Myocyte (in vitro differentiated cells): ENCODE measurements at regions not wholly inside any gene's neighbourhood (a gene's known extent, or its start where the extent isn't known, plus 50 kb on each side); places are given as distances from the start of the nearest gene placed in this dataset.

Experiments
- DNase-seq: peaks from one replicate; pipeline ENCODE4 v3.0.0-alpha.2; 2012; ENCODE audit warnings: low read depth

DNA sequence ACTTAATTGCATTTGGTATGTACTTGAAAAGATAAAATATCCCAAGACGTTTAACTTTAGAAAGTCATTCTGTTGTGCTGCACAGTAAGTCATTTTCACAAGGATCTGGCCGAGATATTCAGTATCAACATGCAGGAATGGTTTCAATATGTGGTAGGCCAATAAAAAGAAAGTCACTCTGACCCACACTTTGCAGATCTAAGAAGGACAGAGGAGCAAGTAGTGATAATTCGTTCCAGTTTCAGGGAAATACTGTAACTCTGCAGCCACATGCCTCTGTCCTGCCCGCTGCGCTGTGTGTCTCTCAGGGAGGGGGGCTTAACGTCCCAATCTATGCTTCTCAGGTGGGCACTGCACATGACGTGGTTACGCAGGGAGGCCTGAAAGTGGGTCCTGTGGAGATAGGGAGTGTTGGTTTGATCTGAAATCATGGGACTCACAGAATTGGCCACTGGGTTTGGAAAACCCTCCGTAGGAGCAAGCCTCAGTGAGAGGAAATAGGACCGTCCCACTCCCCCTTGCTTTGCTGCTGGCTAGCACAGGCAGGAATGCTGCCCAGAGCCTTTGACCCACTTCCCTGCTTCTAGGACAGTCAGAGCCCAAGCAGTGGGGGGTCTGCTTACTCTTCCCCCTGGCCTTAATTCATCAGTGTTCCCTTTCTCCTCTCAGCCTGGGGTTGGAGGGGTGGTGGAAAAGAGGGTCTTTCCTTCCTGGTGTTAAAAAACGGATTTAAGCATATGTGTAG, 314.7 kb upstream of the SPRED2 start:
- DNase-seq: no peak

DNA sequence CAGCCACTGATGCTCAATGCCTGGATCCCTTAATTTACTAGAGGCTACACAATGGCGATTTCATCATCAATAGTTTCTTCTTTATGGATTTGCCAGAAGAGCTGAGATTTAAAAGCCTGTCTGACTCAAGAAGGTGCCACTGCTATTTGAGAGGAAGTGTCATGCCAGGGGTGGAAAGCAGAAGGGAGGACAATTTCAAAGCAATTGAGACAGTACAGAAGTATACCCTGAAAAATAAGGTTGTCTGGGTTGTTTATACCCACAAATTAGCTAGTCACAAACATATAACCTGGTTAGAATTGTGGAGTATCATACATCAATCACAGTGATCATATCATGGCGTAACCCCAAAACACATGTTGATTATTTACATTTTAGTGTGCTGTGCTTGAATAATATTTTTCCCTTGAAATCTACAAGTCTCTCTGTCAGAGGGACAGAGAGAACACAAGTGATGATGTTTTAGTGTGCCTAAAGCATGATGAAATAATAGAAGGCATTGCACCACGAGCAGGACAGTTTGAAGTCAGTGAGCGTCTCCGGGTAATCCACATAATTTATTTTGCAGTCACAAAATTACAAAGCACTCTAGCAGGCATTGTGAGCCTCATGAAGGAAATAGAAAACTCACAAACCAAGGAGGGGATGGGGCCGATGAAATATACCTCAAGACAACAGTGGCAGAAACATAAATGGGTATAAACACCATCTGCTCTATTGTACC, 312.2 kb upstream of the SPRED2 start:
- no peak for DNase-seq

DNA sequence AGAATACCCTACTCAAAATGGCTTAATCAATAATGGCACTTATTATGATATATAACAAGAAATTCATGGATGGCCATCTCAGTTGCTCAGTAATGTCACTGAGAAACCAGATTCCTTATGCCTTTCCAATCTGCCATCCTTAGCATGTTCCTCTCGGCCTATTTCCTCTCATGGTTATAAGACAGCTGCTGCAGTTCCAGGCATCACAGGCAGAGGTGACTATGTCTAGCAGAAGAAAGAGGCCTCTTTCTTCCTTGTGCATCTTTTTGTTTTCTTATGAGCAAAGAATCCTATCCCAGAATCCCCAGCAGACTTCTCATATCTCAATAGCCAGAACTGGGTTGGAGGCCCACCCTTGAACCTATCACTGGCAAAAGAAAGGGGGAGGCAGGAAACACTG, 310.6 kb upstream of the SPRED2 start:
- DNase-seq: no peak

DNA sequence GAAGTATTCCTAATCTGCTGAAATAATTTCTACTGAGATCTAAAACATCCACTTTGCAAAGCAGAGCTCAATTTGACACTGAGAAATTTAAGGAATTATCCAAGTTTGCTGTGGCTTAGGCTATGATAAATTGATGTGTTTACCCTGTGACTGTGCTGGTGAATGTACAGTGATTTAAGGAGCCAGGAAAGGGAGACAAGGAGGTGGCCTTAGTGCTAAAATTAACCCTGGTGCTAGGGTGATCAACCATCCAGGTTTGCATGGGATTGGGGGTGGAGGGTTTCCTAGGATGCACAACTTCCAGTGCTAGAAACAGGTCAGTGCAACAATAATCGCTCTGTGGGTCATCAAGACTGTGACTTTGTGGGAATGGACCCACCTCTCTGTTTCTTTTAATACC, 307.5 kb upstream of the SPRED2 start:
- no peak for DNase-seq

DNA sequence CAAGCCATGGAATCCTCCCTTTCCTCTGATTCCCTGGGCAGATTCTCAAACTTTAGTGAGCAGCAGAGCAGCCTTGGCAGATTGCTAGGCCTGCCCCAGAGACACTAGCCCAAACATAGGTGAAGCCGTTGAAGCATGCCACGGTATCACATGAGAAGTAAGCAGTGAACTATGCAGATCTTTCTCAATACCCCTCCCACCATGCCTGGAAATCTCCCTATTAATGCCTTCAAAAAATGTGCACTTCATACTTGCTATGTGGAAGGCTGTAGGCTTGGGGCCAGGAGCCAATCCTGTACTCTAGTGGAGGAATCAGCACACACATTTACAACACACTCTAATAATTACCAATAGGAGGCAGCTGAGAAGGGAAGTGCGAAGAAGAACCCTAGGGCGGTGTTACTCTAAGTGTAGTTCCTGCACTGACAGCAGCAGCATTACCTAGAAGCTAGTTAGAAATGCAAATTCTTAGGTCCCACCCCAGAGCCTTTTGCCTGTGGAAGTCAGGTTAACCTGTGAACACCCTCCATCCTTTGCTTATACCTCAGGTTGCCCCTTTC, 305.1 kb upstream of the SPRED2 start:
- DNase-seq: no peak

DNA sequence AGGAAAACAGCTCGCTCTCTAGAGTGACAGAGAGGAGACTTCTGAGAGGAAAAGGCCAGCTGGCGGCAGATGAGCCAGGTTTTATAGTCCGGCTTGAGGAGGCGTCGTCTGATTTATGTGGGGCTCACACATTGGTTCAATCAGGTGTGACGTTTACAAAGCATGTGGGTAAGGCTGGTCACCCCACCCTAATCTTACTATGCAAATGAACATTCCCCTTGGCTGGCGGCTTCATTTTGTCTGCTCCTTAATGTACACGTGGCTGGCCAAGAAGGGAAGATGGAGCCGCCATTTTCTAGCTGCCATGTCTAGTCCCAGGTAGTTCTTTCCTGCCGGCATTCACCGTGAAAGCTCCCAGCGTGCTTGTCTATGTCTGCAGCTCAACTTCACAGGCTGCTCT, 299.1 kb upstream of the SPRED2 start:
- peak; percentile 5 for DNase-seq

DNA sequence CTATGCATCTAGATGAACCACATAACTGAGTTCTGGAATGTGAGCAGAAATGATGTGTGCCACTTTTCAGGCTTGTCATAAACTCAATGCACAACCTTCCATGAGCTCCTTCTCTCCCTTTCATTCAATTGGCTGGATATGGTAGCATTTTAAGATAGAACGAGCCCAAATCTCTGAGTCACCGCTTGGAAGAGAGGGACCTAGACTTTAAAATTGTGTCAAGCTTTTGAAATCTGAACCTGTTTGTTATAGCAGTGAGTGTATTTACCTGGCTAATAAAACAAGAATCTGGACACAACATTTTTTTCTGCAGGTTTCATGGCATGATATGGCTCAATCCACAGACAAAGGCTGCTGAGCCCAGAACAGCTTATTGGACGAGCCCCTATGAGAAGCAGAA, 297.8 kb upstream of the SPRED2 start:
- no peak for DNase-seq

DNA sequence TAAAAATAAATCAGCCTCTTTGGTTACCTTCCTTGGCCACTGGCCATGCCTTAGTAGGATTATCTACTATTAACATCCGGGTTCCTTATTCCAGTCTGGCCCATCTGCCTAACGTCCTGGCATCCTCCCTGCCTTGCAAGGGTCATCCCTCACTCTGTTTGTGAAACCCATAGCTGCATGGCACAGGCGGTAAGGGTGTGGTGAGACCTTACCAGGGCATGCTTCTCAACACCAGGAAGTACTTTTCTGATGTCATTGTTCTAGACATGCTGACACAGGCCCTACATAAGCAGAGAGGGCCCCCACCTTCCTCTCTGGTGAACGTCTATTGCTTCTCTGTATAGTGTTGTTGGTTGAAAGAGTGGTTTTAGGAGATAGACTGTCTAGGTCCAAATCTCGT, 296.8 kb upstream of the SPRED2 start:
- no peak for DNase-seq

DNA sequence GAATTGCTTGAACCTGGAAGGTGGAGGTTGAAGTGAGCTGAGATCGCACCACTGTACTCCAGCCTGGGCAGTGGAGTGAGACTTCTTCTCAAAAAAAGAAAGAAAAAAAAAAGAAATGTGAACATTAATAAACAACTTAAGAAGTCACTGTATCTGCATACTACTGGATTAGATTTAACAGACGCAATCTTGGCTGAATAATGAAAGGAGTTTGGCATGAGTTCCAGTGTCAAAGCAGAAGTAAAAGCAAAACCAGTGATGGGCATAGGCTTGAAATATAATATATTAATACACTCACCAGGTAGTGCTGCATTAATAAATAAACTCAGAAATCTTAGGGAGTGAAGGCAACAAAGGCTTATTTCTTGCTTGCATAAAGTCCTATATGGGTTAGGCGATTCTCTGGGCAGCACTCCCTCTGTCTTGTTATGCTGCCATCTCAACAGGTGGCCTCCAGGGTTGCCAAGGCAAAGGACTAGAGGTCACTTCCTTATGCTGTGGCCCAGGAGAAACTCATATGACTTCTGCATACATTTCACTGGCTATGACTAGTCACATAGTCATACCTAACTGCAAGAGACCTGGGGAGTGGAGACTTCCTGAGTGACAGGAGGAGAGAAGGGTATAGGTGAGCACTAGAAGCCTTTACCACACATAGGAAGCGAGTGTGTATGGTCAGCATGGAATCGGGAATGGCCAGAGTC, 296.2 kb upstream of the SPRED2 start:
- DNase-seq: no peak

DNA sequence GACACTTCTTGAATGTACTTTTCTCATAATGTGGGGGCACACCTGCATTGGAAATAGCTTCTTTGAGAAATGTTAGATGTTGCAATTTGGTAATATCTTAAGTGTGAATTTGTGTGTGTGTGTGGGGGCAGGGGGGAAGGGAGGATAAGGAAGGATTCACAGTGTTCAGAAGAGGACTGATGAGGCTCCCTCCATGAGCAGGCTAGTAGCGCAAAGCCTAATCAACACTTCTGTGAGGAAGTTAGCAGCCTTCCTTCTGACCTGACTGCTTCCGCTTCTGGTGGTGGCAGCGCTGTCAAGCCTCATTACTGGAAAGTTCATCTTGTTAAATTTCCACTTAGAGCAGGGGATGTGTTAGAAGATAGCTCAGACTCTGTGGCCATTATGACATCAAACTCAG, 295.4 kb upstream of the SPRED2 start:
- no peak for DNase-seq

DNA sequence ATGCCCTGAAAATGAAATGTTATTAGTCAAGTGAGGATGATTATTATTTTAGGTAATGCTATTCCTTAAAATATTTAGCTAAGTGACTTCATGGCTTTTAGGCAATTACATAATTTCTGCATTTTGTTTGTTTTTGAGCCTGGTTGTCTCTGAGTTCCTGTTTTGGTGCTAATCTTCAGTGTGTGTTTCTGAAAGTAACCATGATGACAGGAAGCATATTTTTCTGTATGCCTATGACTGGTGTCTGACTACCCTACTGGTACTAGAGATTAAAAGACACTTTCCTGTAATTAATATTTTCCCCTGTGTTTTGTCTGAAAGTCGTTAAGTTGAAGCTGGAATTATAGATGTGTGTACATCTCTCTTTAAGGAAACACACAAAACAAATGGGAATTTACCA, 295.0 kb upstream of the SPRED2 start:
- DNase-seq: no peak

DNA sequence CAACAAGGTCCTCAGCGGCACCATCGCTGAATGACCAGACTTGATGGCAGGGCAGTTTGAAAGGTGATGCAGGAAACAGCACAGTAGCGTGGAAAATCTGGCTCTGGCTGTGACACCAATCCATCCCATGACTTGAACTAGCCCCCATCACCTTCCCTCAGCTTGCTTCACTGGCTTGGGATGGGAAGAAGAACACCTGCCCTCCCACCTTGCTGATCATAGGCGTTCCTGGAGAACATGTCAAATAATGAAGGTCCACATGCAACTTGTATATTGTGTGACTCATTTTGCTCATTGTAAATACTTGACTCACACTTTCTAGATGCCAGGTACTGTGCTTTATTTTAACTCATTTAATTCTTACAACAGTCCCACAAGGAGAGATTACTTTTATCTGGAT, 292.4 kb upstream of the SPRED2 start:
- no peak for DNase-seq

DNA sequence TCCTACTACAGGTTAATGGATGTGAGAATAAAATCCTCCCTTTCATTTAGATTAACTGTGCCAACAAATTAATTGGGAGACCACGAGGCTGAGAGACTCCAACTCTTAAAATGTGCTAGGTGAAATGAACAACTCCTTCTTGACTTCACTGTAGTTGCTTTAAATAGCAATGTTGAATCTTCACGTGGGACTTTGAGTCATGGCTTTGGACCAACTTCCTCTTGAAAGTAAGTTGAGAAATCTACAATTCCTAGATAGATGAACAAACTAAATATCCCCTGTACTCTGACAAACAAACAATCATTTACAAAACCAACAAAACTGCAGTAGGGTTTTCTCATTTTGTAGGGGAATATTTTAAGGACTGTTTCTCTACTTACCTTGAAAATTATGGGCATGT, 291.9 kb upstream of the SPRED2 start:
- DNase-seq: no peak

DNA sequence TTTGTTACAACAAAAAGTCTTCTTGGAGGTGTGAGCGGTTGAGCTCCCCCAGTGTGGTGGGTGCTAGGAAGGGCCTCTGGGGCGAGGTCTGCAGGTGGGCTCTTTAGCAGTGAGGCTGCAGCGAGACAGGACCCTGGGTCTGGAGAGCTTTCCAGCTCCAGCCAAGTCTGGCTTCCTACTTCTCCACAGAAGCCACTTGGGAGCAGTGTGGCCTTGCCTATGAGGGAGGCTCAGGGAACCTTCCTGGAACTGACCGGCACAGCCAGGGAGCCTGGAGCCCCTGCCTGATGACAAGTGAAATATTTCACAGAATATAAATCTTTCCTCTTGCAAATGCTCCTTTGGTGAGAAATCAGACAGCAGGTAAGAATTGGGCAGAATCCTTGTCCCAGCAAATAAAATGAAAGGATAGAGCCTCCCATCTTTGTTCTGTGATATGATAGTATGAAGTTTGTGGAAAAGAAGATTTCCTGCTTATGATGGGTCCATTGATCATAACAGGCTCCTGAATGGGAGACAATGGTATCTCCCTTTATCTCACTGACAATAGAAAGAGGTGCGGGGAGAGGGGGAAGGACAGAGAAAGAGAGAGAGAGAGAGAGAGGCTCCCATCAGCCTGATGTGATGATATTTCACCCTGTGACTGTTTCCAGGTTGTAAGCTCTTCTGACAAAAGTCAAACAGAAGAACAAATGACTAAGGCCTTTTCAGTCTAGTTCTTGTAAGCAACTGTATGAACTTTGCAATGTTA, 289.8 kb upstream of the SPRED2 start:
- DNase-seq: peak; percentile 6

DNA sequence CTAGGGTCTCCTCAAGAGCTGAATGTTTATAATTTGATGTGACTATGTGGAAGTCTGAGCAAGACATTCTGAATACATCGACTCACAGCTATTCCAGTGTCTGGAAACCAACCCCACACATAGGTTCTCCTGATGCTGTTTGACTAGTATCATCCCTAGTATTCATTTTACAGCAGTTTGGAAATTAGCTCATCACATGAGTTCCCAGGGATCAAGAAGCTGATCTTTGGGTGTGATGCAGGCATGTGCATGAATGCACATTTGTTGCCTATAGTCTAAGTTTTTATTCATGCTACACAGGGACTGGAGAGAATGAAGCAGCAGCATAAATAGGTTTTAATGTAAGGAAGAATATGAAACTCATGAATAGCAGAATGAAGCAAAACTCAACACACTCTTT, 284.3 kb upstream of the SPRED2 start:
- DNase-seq: no peak

DNA sequence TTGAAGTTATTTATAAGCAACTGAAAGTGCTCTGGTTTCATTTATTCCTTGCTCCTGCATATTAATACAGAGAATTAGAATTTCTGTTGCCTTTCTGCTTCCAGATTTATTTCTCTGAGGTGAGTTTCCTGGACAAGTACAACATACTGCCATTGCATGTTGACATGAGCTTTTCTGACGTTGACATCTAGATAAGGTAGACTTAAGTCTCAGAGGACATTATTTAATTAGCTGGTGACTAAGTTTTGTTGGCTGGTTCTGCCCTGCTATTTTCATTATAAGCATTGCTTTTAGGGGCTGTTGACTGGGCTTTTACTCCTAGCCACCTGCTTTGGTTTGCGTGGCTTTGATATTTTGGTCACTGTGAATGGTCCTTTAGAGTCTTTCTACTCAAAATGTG, 282.9 kb upstream of the SPRED2 start:
- no peak for DNase-seq

DNA sequence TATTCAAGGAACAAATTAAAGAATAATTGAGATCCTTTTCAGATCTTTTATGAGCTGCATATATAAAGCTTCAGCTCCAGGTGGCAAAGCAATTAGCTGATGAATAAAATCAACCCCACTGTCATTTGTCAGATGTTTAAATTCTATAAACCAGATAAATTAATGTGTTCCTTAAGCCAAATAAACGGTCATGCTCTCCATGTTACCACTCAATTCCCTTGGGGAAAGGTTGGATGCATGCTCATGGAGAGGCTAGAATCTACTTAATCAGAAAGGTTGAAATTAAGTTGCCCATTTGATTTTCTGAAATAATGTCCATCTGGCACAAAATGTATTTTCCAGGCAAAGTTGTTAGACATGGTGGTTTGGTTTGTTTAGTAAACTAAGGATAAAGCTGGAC, 282.5 kb upstream of the SPRED2 start:
- DNase-seq: no peak

DNA sequence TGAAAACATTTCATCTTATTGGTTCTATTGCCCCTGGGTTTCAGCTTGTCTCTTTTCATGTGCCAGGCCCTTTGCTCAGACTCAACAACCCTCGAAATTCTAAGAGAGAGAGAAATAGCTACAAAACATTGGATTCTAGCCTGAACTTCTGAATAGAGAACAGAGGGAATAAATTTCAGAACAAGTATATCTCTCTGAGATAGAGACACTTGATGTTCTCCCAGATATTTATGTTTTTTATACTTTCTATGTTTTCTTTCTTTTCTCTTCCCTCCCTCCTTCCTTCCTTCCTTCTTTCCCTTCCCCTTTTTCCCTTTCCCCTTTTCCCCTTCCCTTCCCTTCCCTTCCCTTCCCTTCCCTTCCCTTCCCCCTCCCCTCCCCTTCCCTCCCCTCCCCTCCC, 279.5 kb upstream of the SPRED2 start:
- no peak for DNase-seq

DNA sequence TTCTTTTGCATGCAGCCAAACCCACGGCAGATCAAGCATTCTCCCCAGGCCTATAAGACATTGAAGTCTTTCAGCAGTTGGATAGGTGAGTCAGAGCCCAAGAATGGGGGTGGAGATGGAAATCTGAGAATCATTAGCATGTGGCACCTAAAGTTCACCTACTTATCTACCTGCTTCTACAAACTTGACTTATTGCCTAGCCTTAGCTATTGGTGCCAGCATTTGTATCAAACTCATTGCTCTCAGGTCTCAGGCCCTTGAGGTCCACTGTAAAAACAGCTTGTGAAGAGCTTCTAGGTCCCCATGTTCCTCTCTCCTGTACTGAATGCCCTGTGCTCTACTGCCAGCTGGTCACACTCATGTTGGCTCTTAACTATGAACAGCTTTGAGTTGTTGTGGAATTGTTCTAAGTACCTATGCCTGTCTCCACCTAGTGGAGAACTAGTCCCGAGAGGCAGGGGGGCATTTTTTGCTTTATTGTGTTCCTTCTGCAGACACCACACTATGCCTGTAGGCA, 278.4 kb upstream of the SPRED2 start:
- DNase-seq: peak; percentile 22

DNA sequence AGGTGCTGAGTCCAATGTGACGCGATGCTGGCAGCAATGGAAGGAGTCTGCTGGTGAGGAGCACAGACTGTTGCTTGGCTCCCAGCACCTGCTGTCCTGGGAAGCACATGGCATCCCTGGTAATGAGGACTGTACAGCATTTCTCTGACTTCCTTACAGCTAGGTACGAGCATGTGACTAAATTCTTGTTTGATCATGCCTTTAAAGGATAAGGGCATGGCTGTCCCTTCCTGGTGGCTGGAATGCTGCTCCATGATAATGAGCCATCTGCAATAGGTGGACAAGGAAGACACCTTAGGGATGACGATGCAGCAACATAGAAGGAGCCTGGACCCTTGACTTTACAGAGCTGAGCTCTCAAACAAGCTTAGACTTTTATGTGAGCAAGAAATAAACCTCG, 278.0 kb upstream of the SPRED2 start:
- no peak for DNase-seq

DNA sequence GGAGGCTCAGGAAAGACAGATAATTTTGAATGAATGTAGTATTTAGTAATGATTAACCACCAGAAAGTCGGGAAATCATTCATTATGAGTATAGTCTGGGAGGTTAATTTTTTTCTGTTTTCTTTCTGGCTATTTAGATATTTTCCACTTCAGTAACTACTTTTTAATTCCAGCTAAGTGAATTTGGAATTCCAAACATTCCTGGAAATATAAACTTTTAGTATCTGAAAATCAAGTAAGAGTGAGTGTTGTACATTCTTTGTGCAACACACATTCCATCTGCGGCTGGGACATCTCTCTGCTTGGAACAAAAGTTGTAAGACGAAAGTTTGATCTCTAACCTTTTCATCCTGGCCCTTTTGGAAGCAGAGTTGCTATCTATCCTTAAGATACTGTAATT, 275.7 kb upstream of the SPRED2 start:
- DNase-seq: no peak
